Activated CD8-positive, alpha-beta memory T cell treated with anti-CD3 and anti-CD28 coated beads, Interleukin-2, amount 50 U/mL, for 48 hours (primary cell): ENCODE measurements at regions not wholly inside any gene's neighbourhood (a gene's known extent, or its start where the extent isn't known, plus 50 kb on each side); places are given as distances from the start of the nearest gene placed in this dataset.

Experiments used
- DNase-seq: peaks from one replicate; pipeline ENCODE4 v3.0.0-alpha.2; 2020

DNA sequence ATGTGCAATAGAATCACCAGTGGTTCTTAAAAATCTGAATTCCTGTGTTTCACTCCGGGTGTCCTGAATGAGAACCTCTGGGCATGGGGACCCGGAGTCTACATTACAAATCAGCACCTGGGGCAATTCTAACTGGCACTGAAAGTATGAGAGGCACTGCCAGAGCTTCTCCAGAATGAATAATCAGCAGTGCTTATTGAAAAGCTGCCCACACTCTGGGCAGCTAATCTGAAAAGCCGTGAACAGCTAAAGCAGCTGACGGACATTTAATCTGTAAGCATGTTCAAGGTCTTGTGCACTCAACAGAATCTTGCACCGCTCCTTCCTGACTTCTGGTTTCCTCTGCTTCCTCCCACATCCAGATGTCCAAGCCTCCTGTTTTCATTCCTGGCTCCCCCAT lies 113.3 kb upstream of the KIF5B start:
- no peak for DNase-seq

- no peak for DNase-seq
Measured at GRCh38 chr10:32167450-32167849, 111.2 kb upstream of the KIF5B start.

GRCh38 chr10:32166365-32166764 lies 110.1 kb upstream of the KIF5B start:
- no peak for DNase-seq

DNA sequence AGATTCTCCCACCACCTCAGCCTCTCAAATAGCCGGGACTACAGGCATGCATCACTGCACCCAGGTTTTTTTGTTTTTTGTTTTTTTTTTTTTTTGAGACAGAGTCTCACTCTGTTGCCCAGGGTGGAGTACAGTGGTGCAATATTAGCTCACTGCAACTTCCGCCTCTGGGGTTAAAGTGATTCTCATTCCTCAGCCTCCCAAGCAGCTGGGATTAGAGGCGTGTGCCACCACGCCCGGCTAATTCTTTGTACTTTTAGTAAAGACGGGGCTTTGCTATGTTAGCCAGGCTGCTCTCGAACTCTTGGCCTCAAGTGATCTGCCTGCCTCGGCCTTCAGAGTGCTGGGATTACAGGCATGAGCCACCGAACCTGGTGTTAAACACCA lies 107.5 kb upstream of the KIF5B start:
- DNase-seq = no peak

GRCh38 chr10:32163071-32163761 lies 107.0 kb upstream of the KIF5B start:
- DNase-seq = no peak

- no peak for DNase-seq
Measured at GRCh38 chr10:32161586-32161985, 105.4 kb upstream of the KIF5B start.

GRCh38 chr10:32160864-32161263 lies 104.6 kb upstream of the KIF5B start:
- no peak for DNase-seq

GRCh38 chr10:32159264-32159663 lies 103.0 kb upstream of the KIF5B start:
- no peak for DNase-seq

DNA sequence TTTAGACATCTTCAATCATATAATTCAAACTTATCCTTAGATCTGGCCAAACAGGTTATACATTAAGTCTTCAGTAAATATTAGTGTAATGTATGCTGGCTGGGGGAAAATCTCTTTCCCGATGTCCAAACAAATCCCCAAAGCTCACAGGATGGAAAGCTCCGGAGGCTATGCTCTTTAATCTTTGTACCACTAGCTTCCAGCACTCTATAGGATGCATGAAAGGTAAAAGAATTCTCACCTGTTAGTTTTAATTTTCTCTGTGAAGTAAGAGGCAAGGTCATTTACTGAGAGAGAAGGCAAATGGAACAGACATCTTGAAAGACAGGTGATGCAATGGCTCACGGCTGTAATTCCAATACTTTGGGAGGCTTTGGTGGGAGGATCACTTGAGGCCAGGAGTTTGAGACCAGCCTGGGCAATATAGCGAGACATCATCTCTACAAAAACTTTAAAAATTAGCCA lies 99.8 kb upstream of the KIF5B start:
- no peak for DNase-seq

DNA sequence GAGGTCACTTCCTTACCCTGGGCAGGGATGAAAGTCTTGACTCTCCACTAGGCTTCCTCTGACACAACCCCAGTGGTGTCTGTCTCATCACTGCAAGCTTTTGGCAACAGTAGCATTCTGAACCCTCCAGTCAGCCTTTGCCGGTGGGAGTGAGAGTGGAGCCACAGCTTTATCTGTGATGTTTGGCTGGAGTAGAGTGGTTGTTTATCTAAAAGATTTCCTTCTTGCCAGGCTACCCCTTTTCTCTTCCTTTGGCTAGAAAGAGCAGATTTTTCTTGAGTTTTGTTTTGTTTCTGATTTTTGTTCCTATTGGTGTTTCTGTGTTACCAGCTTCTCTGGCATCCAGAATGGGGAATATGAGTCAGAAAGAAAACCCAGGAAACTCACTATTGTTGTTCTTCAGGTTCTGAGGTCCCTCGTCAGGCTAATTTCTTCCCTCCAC lies 98.9 kb upstream of the KIF5B start:
- no peak for DNase-seq

GRCh38 chr10:32153931-32154330 lies 97.7 kb upstream of the KIF5B start:
- DNase-seq = no peak

DNA sequence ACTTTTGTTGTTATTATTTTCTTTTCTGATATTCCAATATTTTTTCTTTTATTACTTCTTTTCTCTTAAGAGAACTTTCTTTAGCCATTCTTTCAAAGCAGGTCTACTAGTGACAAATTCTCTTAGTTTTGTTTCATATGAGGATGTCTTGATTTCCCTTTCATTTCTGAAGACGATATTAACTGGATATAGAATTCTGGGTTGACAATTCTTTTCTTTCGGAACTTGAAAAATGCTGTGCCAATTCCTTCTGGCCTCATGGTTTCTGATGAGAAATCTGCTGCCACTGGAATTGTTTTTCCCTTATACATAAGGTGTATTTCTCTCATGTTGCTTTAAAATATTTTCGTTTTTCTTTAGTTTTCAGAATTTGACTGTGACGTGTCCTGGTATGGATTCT lies 97.0 kb upstream of the KIF5B start:
- DNase-seq = no peak

- DNase-seq = no peak
Measured at GRCh38 chr10:32151871-32152270, 95.6 kb upstream of the KIF5B start.

GRCh38 chr10:32150532-32151101 lies 94.4 kb upstream of the KIF5B start:
- no peak for DNase-seq

DNA sequence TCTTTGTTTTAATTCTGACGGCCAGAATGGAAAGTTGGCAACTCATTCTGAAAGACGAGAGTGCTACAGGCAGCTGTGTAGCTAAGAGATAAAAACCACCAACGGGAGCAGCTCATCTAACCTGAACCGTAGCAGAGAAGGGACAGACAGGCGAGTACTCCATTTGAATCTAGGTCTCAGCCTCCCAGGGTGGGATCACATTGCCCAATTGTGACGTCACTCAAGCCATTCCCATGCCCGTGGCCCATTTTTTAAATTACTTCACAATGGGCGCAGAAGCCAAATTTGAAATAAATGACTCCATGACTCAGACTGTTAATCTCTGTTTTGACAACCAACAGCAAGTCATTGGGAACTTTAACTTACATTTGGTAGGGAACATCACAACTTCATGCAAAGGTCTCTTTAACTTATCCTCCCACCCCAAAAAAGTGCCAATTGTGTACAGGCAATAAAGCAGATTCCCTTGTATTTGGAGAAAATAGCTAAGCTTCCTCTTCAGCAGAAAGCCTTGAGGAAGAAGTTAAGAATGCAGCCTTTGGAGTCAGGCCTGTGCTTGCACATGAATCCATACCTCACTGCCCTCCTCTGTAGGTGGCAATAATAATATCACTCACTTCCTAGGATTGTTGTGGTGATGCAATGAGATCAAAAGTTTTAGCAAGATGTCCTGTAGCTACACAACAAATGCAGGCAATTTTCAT lies 93.2 kb upstream of the KIF5B start:
- DNase-seq = no peak

- no peak for DNase-seq
Measured at GRCh38 chr10:32148864-32149251, 92.6 kb upstream of the KIF5B start.

DNA sequence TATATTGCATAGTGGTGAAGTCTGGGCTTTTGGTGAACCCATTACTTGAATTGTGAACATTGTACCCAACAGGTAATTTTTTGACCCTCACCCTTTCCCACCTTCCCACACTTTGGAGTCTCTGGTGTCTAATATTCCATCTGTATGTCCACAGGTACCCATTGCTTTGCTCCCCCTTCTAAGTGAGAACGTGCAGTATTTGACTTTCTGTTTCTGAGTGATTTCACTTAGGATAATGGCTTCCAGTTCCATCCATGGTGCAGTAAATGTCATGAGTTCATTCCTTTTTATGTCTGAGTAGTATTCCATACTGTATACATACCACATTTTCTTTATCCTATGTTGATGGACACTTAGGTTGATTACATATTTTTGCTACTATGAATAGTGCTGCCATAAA lies 91.5 kb upstream of the KIF5B start:
- DNase-seq = no peak

- DNase-seq = no peak
Measured at GRCh38 chr10:32146166-32146565, 89.9 kb upstream of the KIF5B start.

GRCh38 chr10:32144817-32145688 lies 88.8 kb upstream of the KIF5B start:
- no peak for DNase-seq

DNA sequence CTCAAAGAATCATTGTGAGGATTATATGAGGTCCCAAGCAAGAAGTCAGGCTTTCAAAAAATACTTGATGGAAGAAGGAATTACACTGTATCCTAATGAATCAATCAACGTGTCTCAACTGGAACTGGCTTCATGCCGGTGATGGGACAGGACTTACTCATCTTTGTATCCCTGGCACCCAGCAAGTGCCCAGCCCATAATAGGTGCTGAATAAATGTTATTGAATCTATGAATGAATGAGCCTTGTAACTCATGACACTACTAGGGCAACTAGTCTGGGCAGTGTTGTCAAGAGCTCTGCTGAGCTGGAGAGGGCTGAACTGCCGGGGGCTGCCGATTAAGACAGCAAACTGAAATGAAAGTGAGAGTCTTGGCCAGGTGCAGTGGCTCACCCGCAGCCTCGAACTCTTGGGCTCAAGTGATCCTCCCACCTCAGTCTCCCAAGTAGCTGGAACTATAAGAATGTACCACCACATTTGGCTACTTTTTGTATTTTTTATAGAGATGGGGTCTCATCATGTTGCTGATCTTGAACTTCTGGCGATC lies 87.2 kb upstream of the KIF5B start:
- no peak for DNase-seq

- DNase-seq = no peak
Measured at GRCh38 chr10:32142646-32143045, 86.4 kb upstream of the KIF5B start.

GRCh38 chr10:32141018-32141807 lies 85.0 kb upstream of the KIF5B start:
- DNase-seq = no peak
